ENCODE measurements at regions not wholly inside any gene's neighbourhood (a gene's known extent, or its start where the extent isn't known, plus 50 kb on each side); places are given as distances from the start of the nearest gene placed in this dataset.

- Histone ChIP-seq H3K4me2 (ENCODE audit: low read depth, low read length) (no peak overlapping the region), H3K9ac (ENCODE audit: low read depth, low read length) (no peak overlapping the region), H3K23ac (ENCODE audit: low read depth, low read length) (no peak overlapping the region), H2BK5ac (ENCODE audit: low read depth, low read length, poor library complexity, severe bottlenecking) (no peak overlapping the region), H3K9me1 (ENCODE audit: insufficient read depth, low read length) (peaks cover 16% of the 10 kb centered on the region), H2AFZ (replicated peaks; ENCODE audit: low read length, poor library complexity) (peak overlapping the region; percentile 64), H3K36me3 (ENCODE audit: control insufficient read depth, insufficient read depth, low read length) (no peaks in the 10 kb centered on the region), H4K5ac (ENCODE audit: low read depth, low read length) (peak overlapping the region; percentile 11; the same call in 1 of the 2 replicates), H3K79me1 (ENCODE audit: low read depth in 1 of 2, low read length in 2 of 2) (no peaks in the 10 kb centered on the region), H2AK9ac (replicated peaks; ENCODE audit: low read depth, low read length, poor library complexity) (peak overlapping the region; percentile 87), H3K18ac (ENCODE audit: low read depth, low read length) (peak overlapping the region; percentile 10; the same call in 1 of the 2 replicates), H2BK120ac (ENCODE audit: low read depth, low read length) (peak overlapping the region; percentile 79), H4K8ac (ENCODE audit: low read depth in 2 of 2, low read length in 2 of 2) (peak overlapping the region in 1 of 2 experiments; percentile 63; a peak in 2 of 4 replicates), H4K91ac (ENCODE audit: insufficient read depth, low read depth, low read length) (peak overlapping the region; percentile 37), H2BK15ac (ENCODE audit: low read depth, low read length) (no peak overlapping the region; the same call in 2 of the 3 replicates), H3K27ac (ENCODE audit: insufficient read depth, low read length) (no peak overlapping the region), H3K9me3 (ENCODE audit: control insufficient read depth, insufficient read depth, low read length) (peaks cover 9% of the 10 kb centered on the region), H3K14ac (replicated peaks; ENCODE audit: low read depth, low read length) (peak overlapping the region; percentile 45; the same call in 1 of the 2 replicates), H2BK20ac (ENCODE audit: low read depth, low read length) (peak overlapping the region; percentile 93), H3K4ac (ENCODE audit: low read depth, low read length) (peak overlapping the region; percentile 58), H2AK5ac (ENCODE audit: low read depth, low read length) (peak overlapping the region; percentile 91), H3K56ac (ENCODE audit: extremely low read depth, insufficient read depth, low read length) (no peak overlapping the region), H4K20me1 (ENCODE audit: insufficient read depth, low read length) (no peaks in the 10 kb centered on the region), H3K4me1 (ENCODE audit: control insufficient read depth, insufficient read depth, low read length) (peaks cover 20% of the 10 kb centered on the region), H3K4me3 (ENCODE audit: insufficient read depth, low read depth, low read length) (no peak overlapping the region), H3K27me3 (ENCODE audit: control insufficient read depth, insufficient read depth, low read length) (no peaks in the 10 kb centered on the region; the same call in 1 of the 2 replicates)
- BruUV-seq (replicated peaks) = no TSS peak
- CTCF ChIA-PET = no interaction called here
- DNase-seq (peak; percentile 25), ATAC-seq (ENCODE audit: low read depth) (no peak)
- POLR2A ChIA-PET (ENCODE audit: unreplicated experiment) = no interaction called here
- intact Hi-C loops (cut with micrococcal nuclease) (loop anchor here (1.0 to 10.0 kb wide), 2 partner anchors 31 to 79 kb away; no protein-coding TSS in a partner anchor), dilution Hi-C loops (cut with HindIII; ENCODE audit: low sequenced_read_pairs, unreplicated experiment) (no loop called here), in situ Hi-C loops (cut with MboI; ENCODE audit: low sequenced_read_pairs) (no loop called here)
- 50% methylated on average over 23 of the region's 28 CpGs; no CpG with 5 or more reads in 1 of the 2 experiments for WGBS, 2 experiments (ENCODE audit: extremely low coverage in 2 of 2, insufficient read length in 1 of 2)
- TF ChIP-seq MAFK (IDR thresholded peaks at IDR 0.05; ENCODE audit: low read depth, low read length) (no peak), BHLHE40 (IDR thresholded peaks at IDR 0.05; ENCODE audit: low read depth, low read length) (no peak), CHD1 (IDR thresholded peaks at IDR 0.05; ENCODE audit: low read depth, low read length) (no peak), MAZ (IDR thresholded peaks at IDR 0.05; ENCODE audit: borderline replicate concordance, low read depth, low read length) (no peak), RFX5 (IDR thresholded peaks at IDR 0.05; ENCODE audit: low read depth, low read length) (no peak), NFE2L2 (IDR thresholded peaks at IDR 0.05; ENCODE audit: low read depth, low read length) (no peak), SMC3 (IDR thresholded peaks at IDR 0.05; ENCODE audit: low read depth, low read length) (no peak), RCOR1 (IDR thresholded peaks at IDR 0.05; ENCODE audit: insufficient replicate concordance, low read length) (no peak), POLR2A (IDR thresholded peaks at IDR 0.05; ENCODE audit: low read depth, low read length) (no peak), FOS (IDR thresholded peaks at IDR 0.05; ENCODE audit: low read depth, low read length) (no peak), CEBPB (IDR thresholded peaks at IDR 0.05; ENCODE audit: low read depth, low read length) (no peak), MXI1 (IDR thresholded peaks at IDR 0.05; ENCODE audit: borderline replicate concordance, low read depth, low read length) (no peak), CTCF (conservative IDR thresholded peaks at IDR 0.05; ENCODE audit: low read depth, low read length) (no peak), RAD21 (IDR thresholded peaks at IDR 0.05; ENCODE audit: low read length) (no peak)
- TF ChIP-seq, protein P1, sequence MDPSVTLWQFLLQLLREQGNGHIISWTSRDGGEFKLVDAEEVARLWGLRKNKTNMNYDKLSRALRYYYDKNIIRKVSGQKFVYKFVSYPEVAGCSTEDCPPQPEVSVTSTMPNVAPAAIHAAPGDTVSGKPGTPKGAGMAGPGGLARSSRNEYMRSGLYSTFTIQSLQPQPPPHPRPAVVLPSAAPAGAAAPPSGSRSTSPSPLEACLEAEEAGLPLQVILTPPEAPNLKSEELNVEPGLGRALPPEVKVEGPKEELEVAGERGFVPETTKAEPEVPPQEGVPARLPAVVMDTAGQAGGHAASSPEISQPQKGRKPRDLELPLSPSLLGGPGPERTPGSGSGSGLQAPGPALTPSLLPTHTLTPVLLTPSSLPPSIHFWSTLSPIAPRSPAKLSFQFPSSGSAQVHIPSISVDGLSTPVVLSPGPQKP (IDR thresholded peaks at IDR 0.05; ENCODE audit: borderline replicate concordance, low read depth, low read length) = no peak
These were observed 107.6 kb upstream of the COL5A1 start for GRCh38 chr9:134533850-134534588.

All from IMR-90 (cell line).